ENCODE measurements at regions not wholly inside any gene's neighbourhood (a gene's known extent, or its start where the extent isn't known, plus 50 kb on each side); places are given as distances from the start of the nearest gene placed in this dataset.

DNA sequence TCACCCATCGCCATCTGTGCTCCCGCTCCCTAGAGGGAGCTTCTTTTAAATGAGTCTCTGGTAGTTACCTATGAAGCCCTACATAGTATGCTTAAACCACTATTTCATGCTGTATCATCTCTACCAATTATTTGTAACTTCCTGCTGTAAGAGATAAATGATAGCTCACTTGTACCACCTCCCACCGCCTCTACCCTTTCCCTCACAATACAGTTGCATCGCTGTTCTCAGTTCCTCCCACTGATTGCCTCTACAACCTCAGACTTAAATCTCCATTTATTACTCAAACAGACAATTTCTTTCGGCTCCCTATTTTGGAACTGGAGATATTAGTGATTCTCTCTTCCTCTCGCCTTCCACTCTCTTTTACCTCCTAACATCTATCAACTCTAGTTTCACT is 222.9 kb upstream of the ZC3H12C start:
- no peak overlapping the region for H3K27ac ChIP-seq (ENCODE audit: control insufficient read depth, insufficient read depth)
- in situ Hi-C loops (cut with MboI) (no loop called here), intact Hi-C loops (cut with micrococcal nuclease; ENCODE audit: unreplicated experiment) (no loop called here)
- CTCF ChIA-PET: interaction anchor here (0.7 to 1.2 kb wide), 6 partner anchors 13 to 560 kb away, joined by 3 to 8 read pairs (median 3); no protein-coding TSS in a partner anchor
- POLR2A ChIA-PET: no interaction called here
- SMC1A ChIA-PET (ENCODE audit: uncharacterized antibody, unreplicated experiment): interaction anchor here (0.6 to 1.9 kb wide), 4 partner anchors 16 to 73 kb away, joined by 3 to 5 read pairs (median 4); no protein-coding TSS in a partner anchor
- TF ChIP-seq NFIC (IDR thresholded peaks at IDR 0.05; ENCODE audit: low read depth, low read length): no peak
- TF ChIP-seq IKZF2 (IDR thresholded peaks at IDR 0.05): 0 out of 4 replicates have a peak, but pooled peaks of 1 of the 2 experiments have one; percentile 16
- no peak for TF ChIP-seq BMI1 (IDR thresholded peaks at IDR 0.05; ENCODE audit: borderline replicate concordance)
- TF ChIP-seq, protein P1, sequence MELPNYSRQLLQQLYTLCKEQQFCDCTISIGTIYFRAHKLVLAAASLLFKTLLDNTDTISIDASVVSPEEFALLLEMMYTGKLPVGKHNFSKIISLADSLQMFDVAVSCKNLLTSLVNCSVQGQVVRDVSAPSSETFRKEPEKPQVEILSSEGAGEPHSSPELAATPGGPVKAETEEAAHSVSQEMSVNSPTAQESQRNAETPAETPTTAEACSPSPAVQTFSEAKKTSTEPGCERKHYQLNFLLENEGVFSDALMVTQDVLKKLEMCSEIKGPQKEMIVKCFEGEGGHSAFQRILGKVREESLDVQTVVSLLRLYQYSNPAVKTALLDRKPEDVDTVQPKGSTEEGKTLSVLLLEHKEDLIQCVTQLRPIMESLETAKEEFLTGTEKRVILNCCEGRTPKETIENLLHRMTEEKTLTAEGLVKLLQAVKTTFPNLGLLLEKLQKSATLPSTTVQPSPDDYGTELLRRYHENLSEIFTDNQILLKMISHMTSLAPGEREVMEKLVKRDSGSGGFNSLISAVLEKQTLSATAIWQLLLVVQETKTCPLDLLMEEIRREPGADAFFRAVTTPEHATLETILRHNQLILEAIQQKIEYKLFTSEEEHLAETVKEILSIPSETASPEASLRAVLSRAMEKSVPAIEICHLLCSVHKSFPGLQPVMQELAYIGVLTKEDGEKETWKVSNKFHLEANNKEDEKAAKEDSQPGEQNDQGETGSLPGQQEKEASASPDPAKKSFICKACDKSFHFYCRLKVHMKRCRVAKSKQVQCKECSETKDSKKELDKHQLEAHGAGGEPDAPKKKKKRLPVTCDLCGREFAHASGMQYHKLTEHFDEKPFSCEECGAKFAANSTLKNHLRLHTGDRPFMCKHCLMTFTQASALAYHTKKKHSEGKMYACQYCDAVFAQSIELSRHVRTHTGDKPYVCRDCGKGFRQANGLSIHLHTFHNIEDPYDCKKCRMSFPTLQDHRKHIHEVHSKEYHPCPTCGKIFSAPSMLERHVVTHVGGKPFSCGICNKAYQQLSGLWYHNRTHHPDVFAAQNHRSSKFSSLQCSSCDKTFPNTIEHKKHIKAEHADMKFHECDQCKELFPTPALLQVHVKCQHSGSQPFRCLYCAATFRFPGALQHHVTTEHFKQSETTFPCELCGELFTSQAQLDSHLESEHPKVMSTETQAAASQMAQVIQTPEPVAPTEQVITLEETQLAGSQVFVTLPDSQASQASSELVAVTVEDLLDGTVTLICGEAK (IDR thresholded peaks at IDR 0.05; ENCODE audit: borderline replicate concordance): no peak
- TF ChIP-seq, protein P2, sequence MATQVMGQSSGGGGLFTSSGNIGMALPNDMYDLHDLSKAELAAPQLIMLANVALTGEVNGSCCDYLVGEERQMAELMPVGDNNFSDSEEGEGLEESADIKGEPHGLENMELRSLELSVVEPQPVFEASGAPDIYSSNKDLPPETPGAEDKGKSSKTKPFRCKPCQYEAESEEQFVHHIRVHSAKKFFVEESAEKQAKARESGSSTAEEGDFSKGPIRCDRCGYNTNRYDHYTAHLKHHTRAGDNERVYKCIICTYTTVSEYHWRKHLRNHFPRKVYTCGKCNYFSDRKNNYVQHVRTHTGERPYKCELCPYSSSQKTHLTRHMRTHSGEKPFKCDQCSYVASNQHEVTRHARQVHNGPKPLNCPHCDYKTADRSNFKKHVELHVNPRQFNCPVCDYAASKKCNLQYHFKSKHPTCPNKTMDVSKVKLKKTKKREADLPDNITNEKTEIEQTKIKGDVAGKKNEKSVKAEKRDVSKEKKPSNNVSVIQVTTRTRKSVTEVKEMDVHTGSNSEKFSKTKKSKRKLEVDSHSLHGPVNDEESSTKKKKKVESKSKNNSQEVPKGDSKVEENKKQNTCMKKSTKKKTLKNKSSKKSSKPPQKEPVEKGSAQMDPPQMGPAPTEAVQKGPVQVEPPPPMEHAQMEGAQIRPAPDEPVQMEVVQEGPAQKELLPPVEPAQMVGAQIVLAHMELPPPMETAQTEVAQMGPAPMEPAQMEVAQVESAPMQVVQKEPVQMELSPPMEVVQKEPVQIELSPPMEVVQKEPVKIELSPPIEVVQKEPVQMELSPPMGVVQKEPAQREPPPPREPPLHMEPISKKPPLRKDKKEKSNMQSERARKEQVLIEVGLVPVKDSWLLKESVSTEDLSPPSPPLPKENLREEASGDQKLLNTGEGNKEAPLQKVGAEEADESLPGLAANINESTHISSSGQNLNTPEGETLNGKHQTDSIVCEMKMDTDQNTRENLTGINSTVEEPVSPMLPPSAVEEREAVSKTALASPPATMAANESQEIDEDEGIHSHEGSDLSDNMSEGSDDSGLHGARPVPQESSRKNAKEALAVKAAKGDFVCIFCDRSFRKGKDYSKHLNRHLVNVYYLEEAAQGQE (IDR thresholded peaks at IDR 0.05; ENCODE audit: low read depth, low read length): no peak
- no peak for TF ChIP-seq ZZZ3 (IDR thresholded peaks at IDR 0.05; ENCODE audit: control insufficient read depth, insufficient read length, low read depth)
- no peak for TF ChIP-seq SMAD1 (IDR thresholded peaks at IDR 0.05; ENCODE audit: low read depth, partially characterized antibody)
- peak; percentile 41; the same call in 1 of the 2 replicates for TF ChIP-seq SPI1 (IDR thresholded peaks at IDR 0.05; ENCODE audit: borderline replicate concordance, insufficient read depth, low read depth, low read length)
- TF ChIP-seq TCF3 (IDR thresholded peaks at IDR 0.05; ENCODE audit: borderline replicate concordance, insufficient read depth, low read depth, low read length): no peak
- TF ChIP-seq SP1 (IDR thresholded peaks at IDR 0.05; ENCODE audit: low read depth, low read length): no peak
- TF ChIP-seq POLR2AphosphoS5 (IDR thresholded peaks at IDR 0.05; ENCODE audit: low read length): no peak
- no peak for TF ChIP-seq ZNF274 (IDR thresholded peaks at IDR 0.05; ENCODE audit: insufficient read depth, insufficient read length)
- TF ChIP-seq IKZF1 (conservative IDR thresholded peaks at IDR 0.05): 0 out of 2 replicates have a peak, but pooled peaks have one; percentile 16
- TF ChIP-seq, protein P3, sequence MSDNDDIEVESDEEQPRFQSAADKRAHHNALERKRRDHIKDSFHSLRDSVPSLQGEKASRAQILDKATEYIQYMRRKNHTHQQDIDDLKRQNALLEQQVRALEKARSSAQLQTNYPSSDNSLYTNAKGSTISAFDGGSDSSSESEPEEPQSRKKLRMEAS (IDR thresholded peaks at IDR 0.05; ENCODE audit: low read depth, low read length): no peak
- no peak for TF ChIP-seq NFXL1 (IDR thresholded peaks at IDR 0.05; ENCODE audit: borderline replicate concordance)
- TF ChIP-seq ZBED1 (IDR thresholded peaks at IDR 0.05; ENCODE audit: borderline replicate concordance): no peak
- TF ChIP-seq POLR2AphosphoS2 (IDR thresholded peaks at IDR 0.05; ENCODE audit: low read depth, low read length): no peak
- TF ChIP-seq CHD2 (IDR thresholded peaks at IDR 0.05; ENCODE audit: borderline replicate concordance, low read depth, low read length): no peak
- no peaks in the 10 kb centered on the region for H3K36me3 ChIP-seq (ENCODE audit: control insufficient read depth in 2 of 2, insufficient read depth in 2 of 2, low read length in 1 of 2)
- H3K4me1 ChIP-seq (ENCODE audit: control insufficient read depth, insufficient read depth, low read length): peaks cover 2% of the 10 kb centered on the region; the same call in 1 of the 2 replicates
- peak; percentile 37 for ATAC-seq
- H3K9ac ChIP-seq (ENCODE audit: control insufficient read depth, insufficient read depth, low read length): no peak overlapping the region
- no peak overlapping the region for H3K4me2 ChIP-seq (ENCODE audit: control insufficient read depth, insufficient read depth)
- no peaks in the 10 kb centered on the region for H4K20me1 ChIP-seq (ENCODE audit: control insufficient read depth, insufficient read depth)
- no peak for DNase-seq (ENCODE audit: low read depth, low spot score)
- H3K27me3 ChIP-seq (replicated peaks in 1 of 2; ENCODE audit: control insufficient read depth in 2 of 2, insufficient read depth in 2 of 2, low read length in 1 of 2): no peaks in the 10 kb centered on the region
- H2AFZ ChIP-seq (ENCODE audit: control insufficient read depth, low read depth, low read length): no peak overlapping the region
- H3K9me3 ChIP-seq (replicated peaks; ENCODE audit: control insufficient read depth, insufficient read depth, low read length): no peaks in the 10 kb centered on the region
- no TSS peak for BruUV-seq (replicated peaks)
- no peak overlapping the region for H3K4me3 ChIP-seq
- H3K79me2 ChIP-seq (ENCODE audit: control insufficient read depth, insufficient read depth, low read length): no peaks in the 10 kb centered on the region
- WGBS (ENCODE audit: insufficient coverage, insufficient replicate concordance, low lambda C conversion rate, missing lambda C conversion rate): 56% methylated on average over 6 of the region's 6 CpGs
- no peak for FAIRE-seq
- RAD21 ChIA-PET (ENCODE audit: unreplicated experiment): interaction anchor here (1.1 kb wide), 2 partner anchors 19 to 69 kb away, joined by 4 read pairs; no protein-coding TSS in a partner anchor
